ENCODE measurements at regions not wholly inside any gene's neighbourhood (a gene's known extent, or its start where the extent isn't known, plus 50 kb on each side); places are given as distances from the start of the nearest gene placed in this dataset.
A peak's percentile ranks its signal among the peaks of the same experiment; 100 is the strongest.

- no peaks in the 10 kb centered on the region for H3K36me3 ChIP-seq
- WGBS, 5 donors, result 90 to 99% (median 92%) methylated on average over 2 of the region's 2 CpGs
- H3K27me3 ChIP-seq, result peaks cover 0 to 8% (median 0%) of the 10 kb centered on the region in 3 donors
- intact Hi-C loops (cut with DNase I; ENCODE audit: low total_unique reads), result no loop called here
- H3K27ac ChIP-seq, result no peak overlapping the region
- no peaks in the 10 kb centered on the region for H3K4me1 ChIP-seq
- no peaks in the 10 kb centered on the region for H3K9me3 ChIP-seq
- no peak for DNase-seq
- H3K4me3 ChIP-seq, result no peak overlapping the region
- TF ChIP-seq EP300 (IDR thresholded peaks at IDR 0.05), result no peak
- TF ChIP-seq CTCF (IDR thresholded peaks at IDR 0.05), result no peak
- TF ChIP-seq POLR2A (IDR thresholded peaks at IDR 0.05), result no peak
- no peak for TF ChIP-seq POLR2AphosphoS5 (IDR thresholded peaks at IDR 0.05)
Measured at GRCh38 chr9:113800276-113800675, 75.8 kb upstream of the ZNF618 start.

- 74 to 79% (median 76%) methylated on average over 8 of the region's 8 CpGs for WGBS, 5 donors
- Histone ChIP-seq H3K4me3 (no peak overlapping the region), H3K4me1 (peaks cover 6 to 21% (median 13%) of the 10 kb centered on the region in 4 donors), H3K27me3 (no peaks in the 10 kb centered on the region), H3K27ac (no peak overlapping the region), H3K9me3 (no peaks in the 10 kb centered on the region), H3K36me3 (no peaks in the 10 kb centered on the region)
- no peak for TF ChIP-seq EP300 (IDR thresholded peaks at IDR 0.05)
- TF ChIP-seq CTCF (IDR thresholded peaks at IDR 0.05), result no peak
- TF ChIP-seq POLR2AphosphoS5 (IDR thresholded peaks at IDR 0.05), result no peak
- TF ChIP-seq POLR2A (IDR thresholded peaks at IDR 0.05), result no peak
- intact Hi-C loops (cut with DNase I; ENCODE audit: low total_unique reads), result no loop called here
- no peak for DNase-seq
Measured at GRCh38 chr9:113803811-113804589, 72.1 kb upstream of the ZNF618 start.

- H3K27me3 ChIP-seq, result no peaks in the 10 kb centered on the region
- H3K27ac ChIP-seq, result no peak overlapping the region
- H3K36me3 ChIP-seq, result no peaks in the 10 kb centered on the region
- peaks cover 6 to 21% (median 13%) of the 10 kb centered on the region in 4 donors for H3K4me1 ChIP-seq
- intact Hi-C loops (cut with DNase I; ENCODE audit: low total_unique reads), result no loop called here
- 86 to 88% (median 87%) methylated on average over 9 of the region's 9 CpGs for WGBS, 5 donors
- DNase-seq, result no peak
- TF ChIP-seq POLR2A (IDR thresholded peaks at IDR 0.05) (no peak), CTCF (IDR thresholded peaks at IDR 0.05) (no peak), POLR2AphosphoS5 (IDR thresholded peaks at IDR 0.05) (no peak)
- no peak overlapping the region for H3K4me3 ChIP-seq
- no peaks in the 10 kb centered on the region for H3K9me3 ChIP-seq
Measured at GRCh38 chr9:113805486-113806132, 70.5 kb upstream of the ZNF618 start.

GRCh38 chr9:113807173-113808061, 68.7 kb upstream of the ZNF618 start:
- H3K27me3 ChIP-seq, result no peaks in the 10 kb centered on the region
- TF ChIP-seq POLR2AphosphoS5 (IDR thresholded peaks at IDR 0.05), result no peak
- TF ChIP-seq CTCF (IDR thresholded peaks at IDR 0.05), result peak in 5 of 7 experiments; percentile 68 to 89 (median 87)
- intact Hi-C loops (cut with DNase I; ENCODE audit: low total_unique reads), result no loop called here
- H3K9me3 ChIP-seq, result no peaks in the 10 kb centered on the region
- DNase-seq, result peak; percentile 60 to 82
- H3K27ac ChIP-seq, result no peak overlapping the region
- no peaks in the 10 kb centered on the region for H3K36me3 ChIP-seq
- 6 to 14% (median 10%) methylated on average over 14 to 15 of the region's 15 CpGs for WGBS, 5 donors
- peak overlapping the region; percentile 22 to 39 (median 30) for H3K4me3 ChIP-seq
- H3K4me1 ChIP-seq, result peaks cover 6 to 21% (median 13%) of the 10 kb centered on the region in 4 donors
